H9 (cell line): ENCODE measurements at regions not wholly inside any gene's neighbourhood (a gene's known extent, or its start where the extent isn't known, plus 50 kb on each side); places are given as distances from the start of the nearest gene placed in this dataset.

Experiments
- DNase-seq: peaks from one replicate; pipeline ENCODE4 v3.0.0-alpha.2; 2017
- H2AFZ ChIP-seq: one replicate; pipeline ENCODE4 v1.6.1; 2013; ENCODE audit warnings: mild to moderate bottlenecking, low read length, control low read depth, moderate library complexity
- H2AK5ac ChIP-seq: 2 replicates; pipeline ENCODE4 v1.6.1; 2013; ENCODE audit warnings: low read length, control low read depth, mixed read lengths; ENCODE audit not compliant: insufficient read length
- H2BK120ac ChIP-seq: one replicate; pipeline ENCODE4 v1.6.1; 2013; ENCODE audit warnings: low read depth, mild to moderate bottlenecking, low read length, control low read depth, inconsistent platforms; ENCODE audit not compliant: poor library complexity, severe bottlenecking
- H2BK12ac ChIP-seq: 2 replicates; pipeline ENCODE4 v1.6.1; 2013; ENCODE audit warnings: low read length, control low read depth, mixed read lengths, low read depth; ENCODE audit not compliant: insufficient read length
- H2BK15ac ChIP-seq: 2 replicates; pipeline ENCODE4 v1.6.1; 2013; ENCODE audit warnings: low read depth, low read length, control low read depth
- H2BK20ac ChIP-seq: one replicate; pipeline ENCODE4 v1.6.1; 2013; ENCODE audit warnings: low read depth, mild to moderate bottlenecking, low read length, control low read depth, inconsistent platforms; ENCODE audit not compliant: poor library complexity, severe bottlenecking
- H2BK5ac ChIP-seq: 2 replicates; pipeline ENCODE4 v1.6.1; 2013; ENCODE audit warnings: low read length, control low read depth, mixed read lengths; ENCODE audit not compliant: insufficient read length
- H3K14ac ChIP-seq: 2 replicates; pipeline ENCODE4 v1.6.1; 2013; ENCODE audit warnings: low read length, control low read depth; ENCODE audit not compliant: insufficient read depth
- H3K18ac ChIP-seq: 2 replicates; pipeline ENCODE4 v1.6.1; 2013; ENCODE audit warnings: low read depth, mild to moderate bottlenecking, mixed read lengths, low read length, control low read depth; ENCODE audit not compliant: insufficient read length
- H3K23ac ChIP-seq: 2 replicates; pipeline ENCODE4 v1.6.1; 2013; ENCODE audit warnings: low read length, control low read depth, mixed read lengths, low read depth; ENCODE audit not compliant: insufficient read length
- H3K23me2 ChIP-seq: 2 replicates; pipeline ENCODE4 v1.6.1; 2013; ENCODE audit warnings: low read depth, mild to moderate bottlenecking, mixed read lengths, low read length, control low read depth; ENCODE audit not compliant: insufficient read length, poor library complexity, severe bottlenecking
- H3K27ac ChIP-seq: 2 replicates; pipeline ENCODE4 v1.5.1; 2013; ENCODE audit warnings: low read length, control low read depth, mixed read lengths, low read depth; ENCODE audit not compliant: insufficient read length
- H3K27me3 ChIP-seq: 2 replicates; pipeline ENCODE4 v1.6.1; 2013; ENCODE audit warnings: low read length, control low read depth, inconsistent platforms; ENCODE audit not compliant: insufficient read depth
- H3K4ac ChIP-seq: 2 replicates; pipeline ENCODE4 v1.6.1; 2013; ENCODE audit warnings: low read depth, mild to moderate bottlenecking, control low read depth, inconsistent platforms, low read length, moderate library complexity
- H3K4me1 ChIP-seq: 2 replicates; pipeline ENCODE4 v1.6.1; 2013; ENCODE audit warnings: low read length, control low read depth, inconsistent platforms; ENCODE audit not compliant: insufficient read depth
- H3K4me2 ChIP-seq: 2 replicates; pipeline ENCODE4 v1.6.1; 2013; ENCODE audit warnings: low read length, control low read depth, mixed read lengths; ENCODE audit not compliant: insufficient read length, insufficient read depth
- H3K56ac ChIP-seq: 2 replicates; pipeline ENCODE4 v1.6.1; 2013; ENCODE audit warnings: low read depth, mild to moderate bottlenecking, mixed read lengths, low read length, control low read depth; ENCODE audit not compliant: insufficient read length
- H3K79me1 ChIP-seq: 2 replicates; pipeline ENCODE4 v1.6.1; 2013; ENCODE audit warnings: low read depth, mild to moderate bottlenecking, moderate library complexity, low read length, control low read depth, inconsistent platforms; ENCODE audit not compliant: insufficient read depth, poor library complexity, severe bottlenecking
- H3K79me2 ChIP-seq: 2 replicates; pipeline ENCODE4 v1.6.1; 2013; ENCODE audit warnings: low read length, control low read depth, inconsistent platforms; ENCODE audit not compliant: insufficient read depth
- H3K9ac ChIP-seq: 2 replicates; pipeline ENCODE4 v1.6.1; 2013; ENCODE audit warnings: low read length, control low read depth, mixed read lengths; ENCODE audit not compliant: insufficient read length; ENCODE audit errors: extremely low read depth
- H3K9me3 ChIP-seq: one replicate; pipeline ENCODE4 v1.6.1; 2013; ENCODE audit warnings: low read depth, low read length, inconsistent platforms; ENCODE audit not compliant: control insufficient read depth
- H3T11ph ChIP-seq: one replicate; pipeline ENCODE4 v1.6.1; 2013; ENCODE audit warnings: mild to moderate bottlenecking, low read length, control low read depth, inconsistent platforms
- H4K20me1 ChIP-seq: one replicate; pipeline ENCODE4 v1.6.1; 2013; ENCODE audit not compliant: control insufficient read depth, insufficient read length, insufficient read depth
- H4K5ac ChIP-seq: 2 replicates; pipeline ENCODE4 v1.6.1; 2013; ENCODE audit warnings: low read depth, mild to moderate bottlenecking, mixed read lengths, low read length, control low read depth; ENCODE audit not compliant: insufficient read length
- H4K8ac ChIP-seq: replicated peaks from 2 replicates; pipeline ENCODE4 v1.6.1; 2013; ENCODE audit warnings: low read length, control low read depth, mixed read lengths, low read depth; ENCODE audit not compliant: insufficient read length
- H4K91ac ChIP-seq: 2 replicates; pipeline ENCODE4 v1.6.1; 2013; ENCODE audit warnings: low read depth, mild to moderate bottlenecking, moderate library complexity, mixed read lengths, low read length, control low read depth; ENCODE audit not compliant: insufficient read length
- H3K27ac Mint-ChIP-seq, 3 experiments: 2 replicates in 2 of 3; 3 replicates in 1 of 3; pipeline ENCODE4 v1.8.0; 2020 to 2021; ENCODE audit warnings: mixed read lengths in 3 of 3, mild to moderate bottlenecking in 1 of 3, moderate library complexity in 1 of 3
- H3K27me3 Mint-ChIP-seq: 2 replicates; pipeline ENCODE4 v1.8.0; 2021; ENCODE audit warnings: low read depth, mild to moderate bottlenecking, moderate library complexity, mixed read lengths
- H3K36me3 Mint-ChIP-seq, 3 experiments: 2 replicates in 2 of 3; 3 replicates in 1 of 3; pipeline ENCODE4 v1.8.0; 2020 to 2021; ENCODE audit warnings: low read depth in 3 of 3, mixed read lengths in 3 of 3; ENCODE audit not compliant: insufficient read depth in 1 of 3
- H3K4me1 Mint-ChIP-seq, 2 experiments: 2 replicates each; pipeline ENCODE4 v1.8.0; 2020; ENCODE audit warnings: mixed read lengths in 2 of 2
- H3K4me3 Mint-ChIP-seq, 2 experiments: 2 replicates in 1 of 2; 3 replicates in 1 of 2; pipeline ENCODE4 v1.8.0; 2020 to 2021; ENCODE audit warnings: mild to moderate bottlenecking in 2 of 2, mixed read lengths in 2 of 2, moderate library complexity in 1 of 2
- H3K9me3 Mint-ChIP-seq, 2 experiments: 2 replicates in 1 of 2; 3 replicates in 1 of 2; pipeline ENCODE4 v1.8.0; 2020; ENCODE audit warnings: mild to moderate bottlenecking in 2 of 2, mixed read lengths in 2 of 2, moderate library complexity in 1 of 2
- WGBS: extraction: QIAGEN DNeasy Blood & Tissue Kit; methylation state at CpG from one replicate; pipeline ENCODE4 v1.1.7; 2013; ENCODE audit warnings: missing lambda C conversion rate, low lambda C conversion rate, mixed read lengths; ENCODE audit not compliant: insufficient read length; ENCODE audit errors: extremely low coverage; 5-methylcytosine and 5-hydroxymethylcytosine counted together
- TF ChIP-seq, protein P1 (sequence below): fragments of 200-600 bp; sonication (generic); conservative IDR thresholded peaks from 3 replicates; pipeline ENCODE4 v1.8.0; 2021; ENCODE audit warnings: antibody characterized with exemption, mild to moderate bottlenecking

DNA sequence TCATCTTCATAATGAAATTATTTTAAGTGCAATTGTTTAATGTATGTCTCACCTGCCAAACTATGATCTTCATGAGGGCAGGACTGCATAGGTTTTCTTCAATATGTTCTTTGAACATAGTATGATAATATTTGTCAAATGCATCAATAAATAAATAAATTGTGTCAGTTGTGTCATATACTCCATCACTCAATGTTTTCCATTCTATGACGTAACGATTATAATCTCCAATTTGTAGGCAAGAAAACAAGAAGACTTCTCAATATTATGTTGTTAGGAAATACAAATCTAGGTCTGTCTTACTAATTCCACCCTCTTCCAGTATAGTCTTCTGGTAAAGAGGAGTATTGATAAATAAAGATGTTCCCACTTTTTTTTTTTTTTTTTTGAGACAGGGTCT lies 858.1 kb downstream of the MAFB start:
- no peak for DNase-seq
- H2AK5ac ChIP-seq: no peak overlapping the region
- Mint-ChIP-seq H3K4me1 (peaks cover 9 to 13% of the 10 kb centered on the region in 2 experiments), H3K36me3 (no peaks in the 10 kb centered on the region), H3K27ac (no peak overlapping the region), H3K27me3 (no peaks in the 10 kb centered on the region; the same call in 1 of the 2 replicates), H3K4me3 (no peak overlapping the region), H3K9me3 (no peaks in the 10 kb centered on the region; a peak in 1 of 5 replicates)
- no peak overlapping the region for H2BK5ac ChIP-seq
- no peak overlapping the region for H2BK20ac ChIP-seq
- TF ChIP-seq, protein P1, sequence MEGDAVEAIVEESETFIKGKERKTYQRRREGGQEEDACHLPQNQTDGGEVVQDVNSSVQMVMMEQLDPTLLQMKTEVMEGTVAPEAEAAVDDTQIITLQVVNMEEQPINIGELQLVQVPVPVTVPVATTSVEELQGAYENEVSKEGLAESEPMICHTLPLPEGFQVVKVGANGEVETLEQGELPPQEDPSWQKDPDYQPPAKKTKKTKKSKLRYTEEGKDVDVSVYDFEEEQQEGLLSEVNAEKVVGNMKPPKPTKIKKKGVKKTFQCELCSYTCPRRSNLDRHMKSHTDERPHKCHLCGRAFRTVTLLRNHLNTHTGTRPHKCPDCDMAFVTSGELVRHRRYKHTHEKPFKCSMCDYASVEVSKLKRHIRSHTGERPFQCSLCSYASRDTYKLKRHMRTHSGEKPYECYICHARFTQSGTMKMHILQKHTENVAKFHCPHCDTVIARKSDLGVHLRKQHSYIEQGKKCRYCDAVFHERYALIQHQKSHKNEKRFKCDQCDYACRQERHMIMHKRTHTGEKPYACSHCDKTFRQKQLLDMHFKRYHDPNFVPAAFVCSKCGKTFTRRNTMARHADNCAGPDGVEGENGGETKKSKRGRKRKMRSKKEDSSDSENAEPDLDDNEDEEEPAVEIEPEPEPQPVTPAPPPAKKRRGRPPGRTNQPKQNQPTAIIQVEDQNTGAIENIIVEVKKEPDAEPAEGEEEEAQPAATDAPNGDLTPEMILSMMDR: no peak
- peaks cover 3% of the 10 kb centered on the region; the same call in 1 of the 2 replicates for H3K4me1 ChIP-seq
- H4K20me1 ChIP-seq: no peaks in the 10 kb centered on the region
- WGBS: no CpG with 5 or more reads among the region's 2 CpGs
- H3K27me3 ChIP-seq: no peaks in the 10 kb centered on the region
- no peak overlapping the region for H3K27ac ChIP-seq
- no peak overlapping the region for H2BK12ac ChIP-seq
- H2BK15ac ChIP-seq: no peak overlapping the region
- no peak overlapping the region for H3K18ac ChIP-seq
- H4K5ac ChIP-seq: no peak overlapping the region
- no peak overlapping the region for H3K23ac ChIP-seq
- no peak overlapping the region for H4K91ac ChIP-seq
- no peak overlapping the region for H3K9ac ChIP-seq
- H3K79me1 ChIP-seq: no peaks in the 10 kb centered on the region
- H2AFZ ChIP-seq: no peak overlapping the region
- no peak overlapping the region for H3K4me2 ChIP-seq
- H3K23me2 ChIP-seq: no peaks in the 10 kb centered on the region
- no peak overlapping the region for H4K8ac ChIP-seq
- no peak overlapping the region for H2BK120ac ChIP-seq
- H3K14ac ChIP-seq: no peak overlapping the region
- no peaks in the 10 kb centered on the region for H3K9me3 ChIP-seq
- no peaks in the 10 kb centered on the region for H3K79me2 ChIP-seq
- H3T11ph ChIP-seq: no peak overlapping the region
- no peak overlapping the region for H3K56ac ChIP-seq
- no peak overlapping the region for H3K4ac ChIP-seq
